Endothelial cell of umbilical vein (primary cell): ENCODE measurements at regions not wholly inside any gene's neighbourhood (a gene's known extent, or its start where the extent isn't known, plus 50 kb on each side); places are given as distances from the start of the nearest gene placed in this dataset.

Source experiments
- BruUV-seq: library from RNA; stranded (reverse); fragments of 400-500 nt; replicated peaks from 2 replicates; lab custom pipeline; 2021; lab: Mats Ljungman, UMichigan
- CTCF ChIA-PET: fragments of 300-600, 350-600 bp; sonication (Branson Sonifier 250); formaldehyde crosslinking; loops from one replicate; lab custom pipeline; 2021; ENCODE audit warnings: antibody characterized with exemption, inconsistent platforms; lab: Charles Lee
- POLR2A ChIA-PET: fragments of 300-600, 350-600 bp; sonication (Branson Sonifier 250); formaldehyde crosslinking; loops from one replicate; lab custom pipeline; 2021; ENCODE audit warnings: antibody characterized with exemption, inconsistent platforms; lab: Charles Lee
- DNase-seq: peaks from one replicate; pipeline ENCODE4 v3.0.0-alpha.2; 2011; ENCODE audit warnings: low read depth, low spot score
- FAIRE-seq: peaks from 2 replicates; lab custom pipeline; 2011; peaks lifted over from hg19 to GRCh38; lab: Jason Lieb, UNC
- H2AFZ ChIP-seq: 2 replicates; pipeline ENCODE4 v1.6.0; 2012; ENCODE audit warnings: low read depth, low read length, control low read depth, inconsistent platforms
- H3K27ac ChIP-seq: 2 replicates; pipeline ENCODE4 v1.5.1; 2011; ENCODE audit warnings: low read depth, mild to moderate bottlenecking, control low read depth, low read length, moderate library complexity; ENCODE audit not compliant: insufficient read depth
- H3K27me3 ChIP-seq, 2 experiments: 2 replicates each; pipeline versions ENCODE4 v1.6.0 to v1.6.1; 2011; ENCODE audit warnings: low read length in 2 of 2, mixed read lengths in 1 of 2; ENCODE audit not compliant: control insufficient read depth in 2 of 2, insufficient read depth in 2 of 2
- H3K36me3 ChIP-seq, 2 experiments: 2 replicates in 1 of 2; 3 replicates in 1 of 2; pipeline ENCODE4 v1.5.1; 2011; ENCODE audit warnings: low read length in 2 of 2, mild to moderate bottlenecking in 1 of 2, moderate library complexity in 1 of 2; ENCODE audit not compliant: control insufficient read depth in 2 of 2, insufficient read depth in 2 of 2; ENCODE audit errors: extremely low read depth in 1 of 2
- H3K4me1 ChIP-seq: 3 replicates; pipeline ENCODE4 v1.5.1; 2011; ENCODE audit warnings: mild to moderate bottlenecking, low read length; ENCODE audit not compliant: control insufficient read depth, insufficient read depth; ENCODE audit errors: extremely low read depth
- H3K4me2 ChIP-seq: 2 replicates; pipeline ENCODE4 v1.6.1; 2011; ENCODE audit warnings: low read length, control low read depth, mixed read lengths; ENCODE audit not compliant: insufficient read depth
- H3K4me3 ChIP-seq, 3 experiments: fragments of 200-600 bp in 1 of 3; sonication (generic), shearing (Covaris generic) in 1 of 3; replicated peaks in 1 of 3; 2 replicates each; pipeline ENCODE4 v1.5.1; 2011 to 2016; ENCODE audit warnings: control low read depth in 3 of 3, low read length in 3 of 3, mild to moderate bottlenecking in 2 of 3, inconsistent platforms in 1 of 3, low read depth in 1 of 3, moderate library complexity in 1 of 3; ENCODE audit not compliant: insufficient read depth in 1 of 3
- H3K79me2 ChIP-seq: 2 replicates; pipeline ENCODE4 v1.6.0; 2012; ENCODE audit warnings: low read length, inconsistent platforms; ENCODE audit not compliant: control insufficient read depth, insufficient read depth
- H3K9ac ChIP-seq: replicated peaks from 2 replicates; pipeline ENCODE3; 2011; ENCODE audit warnings: low read length, control low read depth; ENCODE audit not compliant: insufficient read depth; ENCODE audit errors: extremely low read depth
- H3K9me1 ChIP-seq: replicated peaks from 3 replicates; pipeline ENCODE4 v1.6.0; 2011; ENCODE audit warnings: mild to moderate bottlenecking, low read length; ENCODE audit not compliant: control insufficient read depth, insufficient read depth; ENCODE audit errors: extremely low read depth
- H3K9me3 ChIP-seq: replicated peaks from 2 replicates; pipeline ENCODE4 v1.5.1; 2012; ENCODE audit warnings: low read length, inconsistent platforms; ENCODE audit not compliant: control insufficient read depth, insufficient read depth
- H4K20me1 ChIP-seq: replicated peaks from 2 replicates; pipeline ENCODE3; 2011; ENCODE audit warnings: mild to moderate bottlenecking, low read length; ENCODE audit not compliant: control insufficient read depth, insufficient read depth; ENCODE audit errors: extremely low read depth
- CTCF ChIP-seq, 2 donors: IDR thresholded peaks; 1 replicate in 1 of 2; 2 replicates in 1 of 2; pipeline ENCODE4 v1.5.1; 2011; ENCODE audit warnings: low read length in 2 of 2, mild to moderate bottlenecking in 2 of 2, moderate library complexity in 2 of 2, control low read depth in 1 of 2, inconsistent platforms in 1 of 2, low read depth in 1 of 2; ENCODE audit not compliant: insufficient read depth in 1 of 2; ENCODE audit errors: extremely low read depth in 1 of 2
- EZH2 ChIP-seq: IDR thresholded peaks from 2 replicates; pipeline ENCODE4 v1.6.1; 2012; ENCODE audit warnings: borderline replicate concordance, low read depth, mild to moderate bottlenecking, moderate library complexity, low read length, inconsistent platforms; ENCODE audit not compliant: severe bottlenecking
- FOS ChIP-seq: IDR thresholded peaks from 2 replicates; pipeline ENCODE4 v1.6.1; 2011; ENCODE audit warnings: mild to moderate bottlenecking, low read length, moderate library complexity, borderline replicate concordance; ENCODE audit not compliant: insufficient read depth
- GATA2 ChIP-seq: IDR thresholded peaks from 2 replicates; pipeline ENCODE4 v1.7.0; 2011; ENCODE audit warnings: low read depth, mild to moderate bottlenecking, moderate library complexity, mixed read lengths, low read length; ENCODE audit not compliant: insufficient read length, insufficient read depth
- JUN ChIP-seq: IDR thresholded peaks from 2 replicates; pipeline ENCODE4 v1.6.1; 2011; ENCODE audit warnings: borderline replicate concordance, low read depth; ENCODE audit not compliant: insufficient read length, insufficient read depth
- MYC ChIP-seq: IDR thresholded peaks from one replicate; pipeline ENCODE4 v1.6.1; 2011; ENCODE audit warnings: mild to moderate bottlenecking, low read depth, low read length
- POLR2A ChIP-seq: IDR thresholded peaks from 2 replicates; pipeline ENCODE4 v1.6.1; 2012; ENCODE audit warnings: low read depth, mild to moderate bottlenecking, control low read depth, low read length
- POLR2AphosphoS5 ChIP-seq: IDR thresholded peaks from 2 replicates; pipeline ENCODE4 v1.6.1; 2012; ENCODE audit warnings: low read depth, mild to moderate bottlenecking, control low read depth, low read length, moderate library complexity; ENCODE audit not compliant: insufficient read depth
- dilution Hi-C: fragments of 300-500 bp; cut with MboI; formaldehyde crosslinking; loops from one replicate; pipeline ENCODE4 v1.15.0; 2019; ENCODE audit warnings: low sequenced_read_pairs; ENCODE audit not compliant: extremely low pct_ligation_motif_present
- intact Hi-C: fragments of 100-400 bp; cut with micrococcal nuclease; formaldehyde crosslinking; loops from one replicate; pipeline ENCODE4 v1.10.0; 2022
- TF ChIP-seq, protein P1 (sequence below): IDR thresholded peaks from 2 replicates; pipeline ENCODE4 v1.6.1; 2011; ENCODE audit not compliant: insufficient read depth, insufficient read length

- POLR2A ChIA-PET = no interaction called here
- Histone ChIP-seq H2AFZ (no peak overlapping the region), H3K4me3 (no peak overlapping the region), H3K9me1 (no peaks in the 10 kb centered on the region), H3K4me1 (no peaks in the 10 kb centered on the region), H3K4me2 (no peak overlapping the region), H3K79me2 (no peaks in the 10 kb centered on the region), H3K9me3 (no peaks in the 10 kb centered on the region), H3K36me3 (no peaks in the 10 kb centered on the region), H3K27ac (no peak overlapping the region), H3K9ac (no peak overlapping the region), H3K27me3 (no peaks in the 10 kb centered on the region), H4K20me1 (no peaks in the 10 kb centered on the region)
- no peak for FAIRE-seq
- CTCF ChIA-PET = no interaction called here
- TF ChIP-seq POLR2A (no peak), FOS (no peak), JUN (no peak), MYC (no peak), CTCF (IDR thresholded peaks at IDR 0.05; ENCODE audit: extremely low read depth in 1 of 2, insufficient read depth in 1 of 2, low read depth in 1 of 2, low read length in 2 of 2) (no peak), GATA2 (no peak), POLR2AphosphoS5 (no peak), EZH2 (no peak)
- TF ChIP-seq, protein P1, sequence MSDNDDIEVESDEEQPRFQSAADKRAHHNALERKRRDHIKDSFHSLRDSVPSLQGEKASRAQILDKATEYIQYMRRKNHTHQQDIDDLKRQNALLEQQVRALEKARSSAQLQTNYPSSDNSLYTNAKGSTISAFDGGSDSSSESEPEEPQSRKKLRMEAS = no peak
- no peak for DNase-seq
- no TSS peak for BruUV-seq
- dilution Hi-C loops (no loop called here), intact Hi-C loops (no loop called here)
Measured at GRCh38 chr11:26193694-26194365, 138.1 kb upstream of the ANO3 start.
